KBM-7 (cell line): ENCODE measurements at regions not wholly inside any gene's neighbourhood (a gene's known extent, or its start where the extent isn't known, plus 50 kb on each side); places are given as distances from the start of the nearest gene placed in this dataset.

Source experiments
- DNase-seq: peaks from one replicate; pipeline ENCODE4 v3.0.0-alpha.2; 2015
- in situ Hi-C: fragments of 300-500 bp; cut with MboI; formaldehyde crosslinking; loops from 2 replicates; pipeline ENCODE4 v1.14.3; 2020; ENCODE audit warnings: low sequenced_read_pairs, low pct_unique_long_range_greater_than_20kb, mixed read lengths

GRCh38 chr1:118744420-118744819 lies 243.7 kb downstream of the TBX15 start:
- in situ Hi-C loops, result no loop called here
- no peak for DNase-seq

- in situ Hi-C loops, result no loop called here
- DNase-seq, result no peak
Measured at GRCh38 chr1:118739501-118739900, 248.6 kb downstream of the TBX15 start.

- in situ Hi-C loops, result no loop called here
- DNase-seq, result no peak
Measured at GRCh38 chr1:118736322-118736721, 251.8 kb downstream of the TBX15 start.

GRCh38 chr1:118717893-118718292 lies 270.2 kb downstream of the TBX15 start:
- in situ Hi-C loops, result no loop called here
- no peak for DNase-seq

- DNase-seq, result no peak
- in situ Hi-C loops, result no loop called here
Measured at GRCh38 chr1:118716775-118717174, 271.4 kb downstream of the TBX15 start.

GRCh38 chr1:118711356-118711755 lies 276.8 kb downstream of the TBX15 start:
- no peak for DNase-seq
- in situ Hi-C loops, result no loop called here

GRCh38 chr1:118698911-118699310 lies 289.2 kb downstream of the TBX15 start:
- no peak for DNase-seq

GRCh38 chr1:118692143-118692542 lies 296.0 kb downstream of the TBX15 start:
- DNase-seq, result no peak
- in situ Hi-C loops, result no loop called here

More at GRCh38 chr1:118698911-118699310, 289.2 kb downstream of the TBX15 start:
- in situ Hi-C loops, result no loop called here

- DNase-seq, result no peak
- in situ Hi-C loops, result no loop called here
Measured at GRCh38 chr1:118688891-118689290, 299.3 kb downstream of the TBX15 start.

GRCh38 chr1:118661769-118662320 lies 326.3 kb downstream of the TBX15 start:
- in situ Hi-C loops, result no loop called here
- no peak for DNase-seq

GRCh38 chr1:118660769-118661168 lies 327.4 kb downstream of the TBX15 start:
- in situ Hi-C loops, result no loop called here
- no peak for DNase-seq

GRCh38 chr1:118659646-118660045 lies 328.5 kb downstream of the TBX15 start:
- DNase-seq, result no peak
- in situ Hi-C loops, result no loop called here

GRCh38 chr1:118650107-118650807 lies 337.9 kb downstream of the TBX15 start:
- DNase-seq, result no peak
- in situ Hi-C loops, result no loop called here

GRCh38 chr1:118649369-118650106 lies 338.6 kb downstream of the TBX15 start:
- DNase-seq, result no peak
- in situ Hi-C loops, result no loop called here

- in situ Hi-C loops, result no loop called here
- DNase-seq, result no peak
Measured at GRCh38 chr1:118636004-118636403, 352.1 kb downstream of the TBX15 start.

- in situ Hi-C loops, result no loop called here
- DNase-seq, result no peak
Measured at GRCh38 chr1:118627435-118627834, 360.7 kb downstream of the TBX15 start.

GRCh38 chr1:118621839-118622238 lies 366.3 kb downstream of the TBX15 start:
- in situ Hi-C loops, result no loop called here
- no peak for DNase-seq

- no peak for DNase-seq
- in situ Hi-C loops, result no loop called here
Measured at GRCh38 chr1:118618618-118619340, 369.4 kb downstream of the TBX15 start.

- no peak for DNase-seq
- in situ Hi-C loops, result no loop called here
Measured at GRCh38 chr1:118617916-118618315, 370.2 kb downstream of the TBX15 start.

- no peak for DNase-seq
- in situ Hi-C loops, result no loop called here
Measured at GRCh38 chr1:118615066-118615465, 373.1 kb downstream of the TBX15 start.
